ENCODE measurements at regions not wholly inside any gene's neighbourhood (a gene's known extent, or its start where the extent isn't known, plus 50 kb on each side); places are given as distances from the start of the nearest gene placed in this dataset.

DNA sequence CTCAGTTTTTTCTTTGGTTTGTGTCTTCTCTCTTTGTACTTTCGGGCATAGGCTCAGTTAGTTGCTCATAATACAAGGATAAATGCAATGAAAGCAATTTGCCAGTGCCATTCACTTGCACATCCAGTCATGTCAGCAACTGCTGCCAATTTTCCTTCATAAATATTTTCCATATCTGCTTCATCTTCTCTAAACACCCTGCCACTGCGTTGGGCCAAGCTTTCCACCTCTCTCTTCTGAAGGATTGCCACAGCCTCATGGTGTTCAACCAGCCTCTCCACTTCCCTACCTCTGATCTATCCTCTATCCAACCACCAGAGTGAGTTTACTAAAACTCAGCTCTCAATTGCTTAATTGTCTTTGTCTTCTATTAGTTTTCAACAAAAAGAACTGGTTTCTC, 192.5 kb upstream of the ZNF462 start:
- TF ChIP-seq CTCF (IDR thresholded peaks at IDR 0.05) (no peak), NFYB (CRISPR knock-in tag; conservative IDR thresholded peaks at IDR 0.05; ENCODE audit: low read depth) (no peak), NFE2L1 (CRISPR knock-in tag; IDR thresholded peaks at IDR 0.05) (no peak), IRF1 (CRISPR knock-in tag; IDR thresholded peaks at IDR 0.05) (no peak), ZBTB43 (CRISPR knock-in tag; IDR thresholded peaks at IDR 0.05) (no peak), NR2C2 (CRISPR knock-in tag; IDR thresholded peaks at IDR 0.05) (no peak), RORB (CRISPR knock-in tag; IDR thresholded peaks at IDR 0.05) (no peak)
- TF ChIP-seq, protein P1, sequence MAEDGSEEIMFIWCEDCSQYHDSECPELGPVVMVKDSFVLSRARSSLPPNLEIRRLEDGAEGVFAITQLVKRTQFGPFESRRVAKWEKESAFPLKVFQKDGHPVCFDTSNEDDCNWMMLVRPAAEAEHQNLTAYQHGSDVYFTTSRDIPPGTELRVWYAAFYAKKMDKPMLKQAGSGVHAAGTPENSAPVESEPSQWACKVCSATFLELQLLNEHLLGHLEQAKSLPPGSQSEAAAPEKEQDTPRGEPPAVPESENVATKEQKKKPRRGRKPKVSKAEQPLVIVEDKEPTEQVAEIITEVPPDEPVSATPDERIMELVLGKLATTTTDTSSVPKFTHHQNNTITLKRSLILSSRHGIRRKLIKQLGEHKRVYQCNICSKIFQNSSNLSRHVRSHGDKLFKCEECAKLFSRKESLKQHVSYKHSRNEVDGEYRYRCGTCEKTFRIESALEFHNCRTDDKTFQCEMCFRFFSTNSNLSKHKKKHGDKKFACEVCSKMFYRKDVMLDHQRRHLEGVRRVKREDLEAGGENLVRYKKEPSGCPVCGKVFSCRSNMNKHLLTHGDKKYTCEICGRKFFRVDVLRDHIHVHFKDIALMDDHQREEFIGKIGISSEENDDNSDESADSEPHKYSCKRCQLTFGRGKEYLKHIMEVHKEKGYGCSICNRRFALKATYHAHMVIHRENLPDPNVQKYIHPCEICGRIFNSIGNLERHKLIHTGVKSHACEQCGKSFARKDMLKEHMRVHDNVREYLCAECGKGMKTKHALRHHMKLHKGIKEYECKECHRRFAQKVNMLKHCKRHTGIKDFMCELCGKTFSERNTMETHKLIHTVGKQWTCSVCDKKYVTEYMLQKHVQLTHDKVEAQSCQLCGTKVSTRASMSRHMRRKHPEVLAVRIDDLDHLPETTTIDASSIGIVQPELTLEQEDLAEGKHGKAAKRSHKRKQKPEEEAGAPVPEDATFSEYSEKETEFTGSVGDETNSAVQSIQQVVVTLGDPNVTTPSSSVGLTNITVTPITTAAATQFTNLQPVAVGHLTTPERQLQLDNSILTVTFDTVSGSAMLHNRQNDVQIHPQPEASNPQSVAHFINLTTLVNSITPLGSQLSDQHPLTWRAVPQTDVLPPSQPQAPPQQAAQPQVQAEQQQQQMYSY (CRISPR knock-in tag; IDR thresholded peaks at IDR 0.05) = no peak

All from WTC11 (cell line).